Glomerular visceral epithelial cell (primary cell): ENCODE measurements at regions not wholly inside any gene's neighbourhood (a gene's known extent, or its start where the extent isn't known, plus 50 kb on each side); places are given as distances from the start of the nearest gene placed in this dataset.
"Not testable (repeated sequence)": the region's sequence is repeated elsewhere in the genome, so short reads cannot be mapped to it uniquely, and the experiment has no call there.

Source experiments
- DNase-seq: peaks from one replicate; pipeline ENCODE4 v3.0.0-alpha.2; 2016; ENCODE audit errors: extremely low spot score

DNA sequence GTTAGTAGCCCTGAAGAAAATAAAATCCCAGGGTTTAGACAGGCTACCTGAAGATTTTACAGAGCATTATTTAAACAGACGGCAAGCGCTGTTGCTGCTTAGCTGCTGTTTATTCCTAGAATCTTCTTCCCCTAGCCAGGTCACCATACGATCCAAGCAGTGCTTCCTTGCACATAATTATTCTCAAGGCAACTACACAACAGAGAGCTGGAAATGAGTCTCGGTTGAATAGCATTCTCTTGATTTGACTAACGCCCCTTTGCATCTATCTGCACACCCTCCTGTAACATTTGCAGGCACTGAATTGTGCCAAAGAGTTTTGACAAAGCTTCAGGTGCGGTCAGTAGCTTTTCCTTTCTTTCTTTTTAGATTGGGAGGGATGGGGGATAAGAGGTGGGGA lies 564.4 kb downstream of the TBL1XR1 start:
- DNase-seq: no peak

DNA sequence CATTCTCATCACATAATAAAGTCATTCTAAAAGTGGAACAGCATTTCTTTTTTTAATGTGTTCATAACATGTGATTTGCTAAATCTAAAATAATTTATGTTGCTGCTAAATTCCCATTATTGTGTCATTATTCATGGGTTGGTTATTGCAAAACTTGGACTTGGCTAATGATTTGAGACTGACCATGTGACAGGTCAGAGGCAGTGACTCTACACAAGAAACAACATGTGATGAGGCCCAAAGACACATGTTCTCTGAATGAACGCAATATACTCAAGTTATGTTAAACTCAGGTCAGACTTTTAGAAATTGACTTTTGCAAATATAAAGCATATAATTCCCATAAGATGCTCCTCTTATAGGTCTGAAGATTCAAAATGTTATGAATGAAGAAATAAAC lies 566.1 kb downstream of the TBL1XR1 start:
- no peak for DNase-seq

DNA sequence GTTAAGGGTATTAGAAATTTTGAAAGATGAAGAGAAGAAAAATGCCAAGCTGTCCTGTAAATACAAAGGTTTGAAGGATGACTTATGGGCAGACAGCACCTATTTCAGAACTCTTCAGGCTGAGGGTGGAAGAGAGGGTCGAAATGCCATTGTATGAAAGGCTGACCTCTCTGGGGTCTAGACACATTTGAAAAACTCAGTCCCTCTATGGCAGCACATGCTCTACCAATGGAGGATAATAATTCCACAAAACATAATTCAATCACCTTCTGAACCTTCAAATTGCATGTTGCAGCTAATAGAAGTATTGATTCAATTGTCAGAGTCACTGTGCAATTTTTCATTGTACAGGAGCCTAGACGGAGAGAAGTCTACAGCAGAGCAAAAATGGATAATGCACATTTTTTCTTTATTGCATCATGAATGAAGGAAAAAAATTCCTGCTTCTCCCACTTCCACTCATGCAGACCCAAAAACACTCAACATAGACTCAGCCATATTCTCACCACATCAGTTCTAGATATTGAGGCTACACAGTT lies 569.1 kb downstream of the TBL1XR1 start:
- DNase-seq: no peak

DNA sequence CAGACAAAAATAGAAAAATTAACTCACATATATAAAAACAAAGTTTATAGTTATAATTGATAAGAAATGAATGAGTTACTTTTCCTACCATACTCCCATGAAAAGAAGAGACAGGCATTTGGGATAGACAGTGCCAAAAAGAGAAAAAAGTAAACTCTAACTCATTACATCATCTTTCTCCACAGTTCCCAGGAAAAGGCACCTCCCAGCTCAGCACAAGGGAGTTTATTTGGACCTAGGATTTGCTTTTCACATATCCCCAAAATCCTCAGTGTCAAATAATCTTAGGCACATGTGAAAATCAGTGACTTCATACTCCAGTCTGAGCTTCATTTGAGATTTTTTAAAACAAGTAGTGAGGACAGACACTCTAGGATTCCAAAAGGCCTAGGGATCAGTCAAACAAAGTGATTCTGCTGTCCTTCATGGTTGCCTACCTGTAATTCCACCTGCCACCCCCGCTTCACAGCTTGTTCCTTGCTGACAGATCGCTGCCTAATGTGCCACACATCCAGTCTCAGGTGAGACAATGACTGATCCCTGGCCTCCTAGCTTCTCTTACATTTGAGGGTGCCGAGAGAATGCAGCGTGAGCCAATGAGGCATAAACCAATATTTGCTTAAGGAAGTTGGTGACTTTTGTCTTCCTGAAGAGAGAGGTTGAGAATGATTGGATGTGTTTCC lies 573.7 kb downstream of the TBL1XR1 start:
- no peak for DNase-seq

DNA sequence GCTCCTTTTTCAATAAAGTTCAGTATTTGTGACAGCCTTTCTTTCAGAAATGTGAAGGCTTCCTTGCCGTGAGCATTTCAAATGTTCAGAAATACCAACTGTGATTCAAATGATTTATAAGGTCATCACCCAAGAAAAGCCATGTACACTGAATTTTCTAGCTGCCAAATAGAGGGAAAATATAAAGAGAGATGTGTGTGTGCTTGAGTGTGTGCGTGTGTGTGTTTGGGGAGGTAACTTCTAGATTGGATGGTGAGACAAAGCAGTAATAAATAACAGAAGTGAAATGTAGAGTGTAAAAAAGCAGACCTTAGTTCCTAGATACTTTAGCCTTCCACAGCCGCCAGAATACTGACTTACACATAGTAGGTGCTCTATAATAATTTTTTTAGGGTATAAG lies 577.4 kb downstream of the TBL1XR1 start:
- no peak for DNase-seq

GRCh38 chr3:176615826-176616225 lies 581.5 kb downstream of the TBL1XR1 start:
- DNase-seq: no peak

DNA sequence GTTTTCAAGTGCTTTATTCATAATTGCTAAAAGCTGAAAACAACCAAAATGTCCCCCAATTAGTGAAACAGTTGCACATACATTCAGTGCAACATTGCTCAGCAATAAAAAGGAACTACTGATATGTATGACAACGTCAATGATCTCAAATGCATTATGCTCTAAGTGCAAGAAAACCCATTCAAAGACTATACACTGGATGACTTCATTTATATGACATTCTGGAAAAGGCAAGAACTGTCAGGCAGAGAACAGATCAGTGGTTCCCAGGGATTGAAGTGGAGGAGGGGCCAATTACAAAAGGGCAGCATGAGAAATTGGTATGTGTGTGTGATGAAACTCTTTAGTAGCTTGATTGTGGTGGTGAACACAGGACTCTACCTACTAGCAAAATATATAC lies 585.6 kb downstream of the TBL1XR1 start:
- DNase-seq: no peak

DNA sequence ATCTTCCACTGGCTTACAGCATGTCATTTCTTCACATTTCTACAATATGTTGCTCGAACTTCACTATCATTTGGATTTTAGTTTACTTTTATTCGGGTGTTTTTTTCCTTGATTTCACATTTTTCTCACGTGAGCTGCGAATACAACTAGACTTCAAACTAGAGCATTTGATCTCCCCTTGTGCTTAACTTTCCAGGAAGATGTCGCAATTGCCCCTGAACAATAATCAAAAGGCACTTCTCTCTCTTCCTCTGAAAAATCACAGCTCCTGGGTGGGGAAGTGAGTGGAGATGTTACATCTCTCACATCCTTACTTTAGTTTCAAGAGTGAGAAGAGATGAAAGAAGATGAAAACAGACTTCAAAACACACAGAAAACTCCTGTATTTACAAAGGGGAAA lies 587.9 kb downstream of the TBL1XR1 start:
- DNase-seq: no peak

DNA sequence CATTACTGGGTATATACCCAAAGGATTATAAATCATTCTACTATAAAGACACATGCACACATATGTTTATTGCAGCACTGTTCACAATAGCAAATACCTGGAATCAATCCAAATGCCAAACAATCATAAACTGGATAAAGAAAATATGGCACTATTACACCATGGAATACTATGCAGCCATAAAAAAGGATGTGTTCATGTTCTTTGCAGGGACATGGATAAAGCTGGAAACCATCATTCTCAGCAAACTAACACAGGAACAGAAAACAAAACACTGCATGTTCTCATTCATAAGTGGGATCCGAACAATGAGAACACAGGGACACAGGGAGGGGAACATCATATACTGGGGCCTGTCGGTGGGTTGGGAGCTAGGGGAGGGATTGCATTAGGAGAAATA lies 591.7 kb downstream of the TBL1XR1 start:
- not testable (repeated sequence) for DNase-seq

DNA sequence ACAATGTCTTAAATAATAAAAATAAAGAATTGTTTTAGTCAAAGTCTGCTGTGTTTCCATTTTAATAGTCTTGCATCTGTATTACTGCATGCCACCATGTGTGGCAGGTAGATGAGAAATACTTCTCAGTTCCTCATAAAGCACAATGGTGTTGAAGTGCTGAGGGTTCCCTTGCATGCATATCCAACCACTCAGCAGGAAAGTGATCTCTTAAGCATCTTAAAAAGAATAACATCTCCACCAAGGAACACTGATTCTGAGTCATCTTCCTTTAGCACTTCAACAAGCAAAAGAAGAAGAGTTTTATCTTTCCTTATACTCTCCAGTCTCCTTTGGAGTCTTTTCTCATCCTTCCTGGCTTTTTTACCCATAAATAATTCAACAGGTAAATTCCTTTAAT lies 602.0 kb downstream of the TBL1XR1 start:
- DNase-seq: peak; percentile 0

DNA sequence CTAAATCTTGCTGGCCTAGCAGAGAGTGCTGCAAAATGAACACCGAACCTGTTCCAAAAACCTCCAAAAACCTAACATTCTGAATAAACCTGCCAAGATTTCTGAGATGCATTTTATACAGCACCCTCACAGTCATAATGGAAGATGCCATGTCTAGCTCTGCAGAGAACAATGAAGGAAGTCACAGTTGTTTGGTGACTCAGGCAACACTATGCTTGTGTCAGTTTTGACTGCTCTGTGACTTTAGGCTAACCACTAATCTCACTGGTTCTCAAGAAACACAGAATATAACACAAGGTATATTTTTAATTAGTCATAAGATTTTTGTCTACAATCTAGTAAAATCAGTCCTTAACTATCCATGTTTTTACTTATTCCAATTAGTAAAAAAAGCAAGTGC lies 606.6 kb downstream of the TBL1XR1 start:
- DNase-seq: no peak

DNA sequence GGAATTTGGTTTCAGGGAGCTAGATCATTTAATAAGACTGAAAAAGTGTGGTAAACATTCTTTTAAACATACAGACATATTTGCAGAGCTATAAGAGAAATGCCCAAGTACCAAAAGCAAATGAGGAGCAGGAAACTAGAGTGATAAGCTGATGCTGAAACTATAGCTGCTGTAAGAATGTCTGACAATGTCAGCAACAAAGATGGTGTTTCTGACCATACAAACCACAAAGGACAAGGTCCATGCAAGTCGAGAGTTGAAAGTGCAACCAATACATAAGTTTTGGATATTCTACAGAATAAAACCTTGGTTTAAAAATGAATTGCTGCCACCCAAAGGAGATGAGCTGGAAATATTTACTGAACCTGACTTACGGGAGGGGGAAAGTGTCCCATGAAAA lies 610.2 kb downstream of the TBL1XR1 start:
- DNase-seq: no peak

DNA sequence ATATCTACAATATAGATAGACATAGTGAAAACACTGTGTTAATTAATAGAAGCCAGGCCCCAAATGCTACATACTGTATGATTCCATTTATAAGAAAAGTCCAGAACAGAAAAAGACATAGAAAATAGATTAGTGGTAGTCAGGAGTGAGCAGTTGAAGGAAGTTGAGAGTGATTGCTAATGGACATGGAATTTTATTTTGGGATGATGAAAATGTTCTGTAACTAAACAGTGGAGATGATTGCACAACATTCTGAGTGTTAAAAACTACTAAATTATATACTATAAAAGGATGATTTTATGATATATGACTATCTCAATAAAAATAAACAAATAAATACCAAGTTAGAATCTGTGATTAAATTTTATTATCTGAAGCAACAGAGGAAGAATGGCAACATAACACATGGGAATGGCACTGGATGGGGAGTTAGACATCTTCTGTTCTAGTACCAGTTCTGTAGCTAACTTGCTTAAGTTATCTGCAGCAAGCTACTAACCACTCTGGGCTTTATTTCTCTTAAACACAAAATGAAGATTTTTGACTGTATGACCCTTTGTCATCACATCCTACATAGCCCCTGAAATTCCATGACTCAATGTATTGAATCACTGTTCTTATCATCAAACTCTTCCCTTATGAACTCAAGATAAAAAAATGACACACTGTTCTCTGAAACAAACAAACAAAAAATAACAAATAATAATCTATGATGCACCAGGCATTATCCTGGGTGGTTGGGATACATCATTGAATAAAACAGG lies 612.7 kb downstream of the TBL1XR1 start:
- DNase-seq: no peak

- DNase-seq: no peak
These were observed 613.3 kb downstream of the TBL1XR1 start for GRCh38 chr3:176583956-176584355.

DNA sequence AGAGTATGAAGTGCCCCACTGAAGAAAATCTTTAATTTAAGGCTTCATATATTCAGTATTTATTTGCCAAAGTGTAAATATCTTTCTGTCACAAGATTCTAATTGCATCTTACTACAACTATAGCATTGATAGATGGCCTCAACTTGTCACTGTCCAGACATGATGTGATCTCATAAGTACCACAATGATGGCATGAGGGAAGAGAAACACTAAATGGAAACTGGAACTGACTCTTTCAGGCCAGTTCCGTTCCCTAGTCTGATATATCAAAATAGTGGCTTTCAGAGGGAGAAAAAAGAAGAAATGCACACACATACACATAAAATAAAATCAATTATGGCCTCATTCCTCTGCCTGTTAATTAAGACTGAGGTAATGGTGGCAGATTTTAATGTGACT lies 615.7 kb downstream of the TBL1XR1 start:
- DNase-seq: no peak

DNA sequence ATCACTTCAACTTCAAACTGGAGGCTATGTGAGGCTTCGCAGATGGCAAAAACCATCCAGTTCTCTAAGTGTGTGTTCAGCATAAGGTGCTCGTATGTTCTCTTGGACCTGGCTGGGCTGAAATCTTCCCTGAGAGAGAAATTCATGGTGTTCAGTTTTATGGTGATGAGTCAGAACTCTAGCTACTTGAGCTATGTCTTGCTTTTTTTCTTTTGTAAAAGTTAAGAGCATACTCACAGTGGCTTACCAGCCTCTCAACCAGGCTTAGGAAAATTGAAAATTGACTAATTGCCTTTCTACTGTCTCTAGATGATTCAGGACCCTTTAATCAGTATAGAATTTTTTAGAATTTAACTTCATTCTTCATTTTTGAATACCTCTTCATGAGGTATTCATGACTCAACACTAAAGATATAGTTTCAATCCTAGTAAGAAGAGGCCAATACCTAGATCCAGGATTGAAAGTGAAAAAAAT lies 617.5 kb downstream of the TBL1XR1 start:
- peak; percentile 43 for DNase-seq

DNA sequence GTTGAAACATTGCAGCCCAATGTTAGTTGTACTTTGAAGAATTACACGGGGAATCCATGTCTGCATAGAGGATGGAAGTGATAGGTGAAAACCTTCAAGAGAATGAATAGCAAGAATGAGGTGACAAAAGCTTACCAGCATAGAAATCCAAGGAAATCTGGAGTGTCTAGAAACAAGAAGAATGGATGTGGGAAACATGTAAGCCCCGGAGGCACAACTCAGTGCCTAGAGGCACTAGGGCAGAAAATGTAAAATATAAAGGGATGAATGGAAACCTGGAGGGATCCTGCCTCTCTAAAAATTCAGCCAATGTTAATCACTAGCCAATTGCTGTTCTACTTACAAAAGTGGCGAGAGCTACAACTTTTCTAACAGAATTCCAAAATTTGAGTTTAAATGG lies 619.0 kb downstream of the TBL1XR1 start:
- no peak for DNase-seq

DNA sequence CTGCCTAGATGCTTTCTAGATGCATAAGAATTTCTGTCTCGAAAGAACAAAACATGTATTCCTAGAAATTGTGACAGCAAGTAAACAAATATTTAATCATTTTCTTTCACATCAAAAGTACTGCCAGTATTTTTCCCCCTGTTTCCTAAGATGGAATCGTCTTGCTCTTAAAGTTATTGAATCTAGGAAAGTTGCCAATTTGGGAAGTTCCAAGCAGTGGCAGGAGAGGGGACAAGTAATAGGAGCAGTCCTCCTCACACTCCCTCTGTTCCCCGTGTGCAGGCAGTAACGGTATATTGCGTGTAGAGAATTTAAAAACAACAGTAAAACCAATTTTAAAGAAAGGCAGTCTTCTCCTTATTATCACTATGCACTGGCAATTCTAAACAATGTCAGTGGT lies 619.8 kb downstream of the TBL1XR1 start:
- no peak for DNase-seq

- DNase-seq: no peak
These were observed 622.5 kb downstream of the TBL1XR1 start for GRCh38 chr3:176574786-176575185.

DNA sequence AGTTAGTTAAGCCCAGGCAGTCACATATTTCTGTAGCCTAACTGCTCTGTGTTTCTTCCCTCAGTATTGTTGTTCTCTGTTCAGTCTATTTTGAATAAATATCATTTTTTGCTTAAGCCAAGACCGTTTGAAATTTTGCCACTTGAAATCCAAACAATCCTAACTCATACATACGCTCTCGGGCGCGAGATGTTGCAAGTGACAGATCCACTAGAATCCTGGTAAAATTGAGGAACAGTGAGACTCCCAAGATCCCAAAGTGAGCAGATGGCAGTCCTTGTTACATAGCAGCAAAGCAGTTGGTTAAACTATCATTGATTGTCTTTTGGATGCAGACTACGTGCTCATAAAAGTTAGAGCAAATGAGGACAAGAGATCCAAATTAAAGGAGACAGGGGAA lies 625.4 kb downstream of the TBL1XR1 start:
- no peak for DNase-seq

- no peak for DNase-seq
These were observed 626.3 kb downstream of the TBL1XR1 start for GRCh38 chr3:176570992-176571391.

DNA sequence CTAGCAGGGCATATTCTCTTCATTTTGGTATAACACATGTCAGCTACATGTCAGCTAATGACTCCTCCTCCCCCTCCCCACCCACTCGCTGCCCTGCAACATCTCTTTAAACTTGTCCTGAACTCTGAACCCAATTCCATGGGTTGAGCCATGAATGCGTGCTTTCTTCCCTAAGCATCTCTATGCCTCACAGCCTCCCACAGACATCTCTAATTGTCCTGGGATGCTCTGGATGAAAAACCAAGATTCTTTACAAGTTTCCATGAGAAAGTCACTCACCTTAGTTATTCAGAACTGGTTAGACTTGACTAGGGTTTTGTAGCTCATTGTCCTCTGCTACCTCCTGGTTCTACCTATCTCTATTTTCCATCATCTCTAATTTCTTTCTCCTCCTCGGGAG lies 629.1 kb downstream of the TBL1XR1 start:
- no peak for DNase-seq

DNA sequence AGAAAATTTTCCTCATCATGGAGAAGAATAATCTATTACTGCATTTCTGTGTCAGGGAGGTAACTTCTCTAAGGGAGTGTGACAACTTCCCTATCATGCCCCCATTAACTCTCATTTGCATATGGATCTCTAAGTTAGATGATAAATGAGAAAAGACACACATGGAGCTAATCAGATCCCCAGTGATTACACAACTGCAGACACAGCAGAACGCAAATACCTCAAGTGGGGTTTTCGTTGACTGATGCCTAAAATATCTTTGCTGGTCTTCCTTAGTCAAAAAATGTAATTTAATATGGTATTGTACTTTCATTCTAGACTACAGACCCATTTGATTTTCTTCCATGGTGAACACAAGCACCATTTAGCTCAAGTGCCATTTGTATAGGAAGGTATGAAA lies 630.5 kb downstream of the TBL1XR1 start:
- DNase-seq: no peak
